A549 (cell line): ENCODE measurements at regions not wholly inside any gene's neighbourhood (a gene's known extent, or its start where the extent isn't known, plus 50 kb on each side); places are given as distances from the start of the nearest gene placed in this dataset.
A peak's percentile ranks its signal among the peaks of the same experiment; 100 is the strongest.

ENCODE experiments used
- ATAC-seq, 2 experiments: fragments of 200-7000 bp in 1 of 2; fragments of >200 bp in 1 of 2; cut with Nextera tagmentation in 1 of 2; cut with Tn5 transposase in 1 of 2; 3 replicates each; pipeline versions ENCODE4 v1.8.0 to v1.9.1; 2018 to 2020; ENCODE audit warnings: mild to moderate bottlenecking in 1 of 2, moderate library complexity in 1 of 2
- CTCF ChIA-PET: fragments of 300-600 bp; sonication (Branson Sonifier 250); formaldehyde crosslinking; extraction: SDS; loops from one replicate; lab custom pipeline; 2021; ENCODE audit warnings: antibody characterized with exemption, inconsistent platforms; lab: Yijun Ruan, JAX
- POLR2A ChIA-PET: fragments of 350-600 bp; formaldehyde crosslinking; extraction: SDS; loops from one replicate; lab custom pipeline; 2021; ENCODE audit warnings: antibody characterized with exemption, inconsistent platforms; lab: Yijun Ruan, JAX
- DNase-seq, 2 experiments: peaks; one replicate each; pipeline versions ENCODE4 v3.0.0 to v3.0.0-alpha.2; 2011 to 2016; ENCODE audit warnings: low read depth in 1 of 2, low spot score in 1 of 2
- FAIRE-seq: peaks from 2 replicates; lab custom pipeline; 2011; peaks lifted over from hg19 to GRCh38; lab: Jason Lieb, UNC
- H3K27ac ChIP-seq, 2 experiments: fragments of >200 bp; sonication (Bioruptor Twin); formaldehyde crosslinking; 3 replicates each; pipeline ENCODE4 v1.5.1; 2016 to 2017
- H3K4me1 ChIP-seq: fragments of >200 bp; sonication (Bioruptor Twin); formaldehyde crosslinking; 3 replicates; pipeline ENCODE4 v1.6.1; 2016
- H3K4me2 ChIP-seq: fragments of >200 bp; sonication (Bioruptor Twin); formaldehyde crosslinking; 3 replicates; pipeline ENCODE4 v1.6.1; 2016
- H3K4me3 ChIP-seq: fragments of >200 bp; sonication (Bioruptor Twin); formaldehyde crosslinking; 3 replicates; pipeline ENCODE4 v1.5.1; 2016
- H3K9me3 ChIP-seq: fragments of >200 bp; sonication (Bioruptor Twin); formaldehyde crosslinking; 3 replicates; pipeline ENCODE4 v1.6.1; 2016
- CBX2 ChIP-seq: fragments of 200-600 bp; sonication (generic); IDR thresholded peaks from 2 replicates; pipeline ENCODE4 v1.6.1; 2016; ENCODE audit warnings: low read depth, mild to moderate bottlenecking, borderline replicate concordance
- CEBPB ChIP-seq, 2 experiments: fragments of >200 bp in 1 of 2; sonication (Bioruptor Twin) in 1 of 2; formaldehyde crosslinking in 1 of 2; IDR thresholded peaks; 2 replicates each; pipeline ENCODE4 v1.6.1; 2012 to 2016
- CHD2 ChIP-seq: fragments of 150-350 bp; IDR thresholded peaks from 2 replicates; pipeline ENCODE4 v1.6.1; 2014; ENCODE audit warnings: low read length; ENCODE audit not compliant: partially characterized antibody
- CHD4 ChIP-seq: fragments of 200-600 bp; sonication (generic); IDR thresholded peaks from 2 replicates; pipeline ENCODE4 v1.6.1; 2016; ENCODE audit warnings: antibody characterized with exemption, mild to moderate bottlenecking, borderline replicate concordance
- EP300 ChIP-seq, 2 experiments: fragments of >200 bp; sonication (Bioruptor Twin); formaldehyde crosslinking; IDR thresholded peaks; 2 replicates in 1 of 2; 3 replicates in 1 of 2; pipeline ENCODE4 v1.6.1; 2016 to 2017
- ESRRA ChIP-seq: fragments of 150-350 bp; IDR thresholded peaks from 2 replicates; pipeline ENCODE4 v1.6.1; 2014; ENCODE audit warnings: mild to moderate bottlenecking, low read length, borderline replicate concordance
- HOXA7 ChIP-seq: fragments of 250-450 bp; sonication (Bioruptor Pico); IDR thresholded peaks from 2 replicates; pipeline ENCODE4 v1.5.0; 2020; ENCODE audit warnings: mild to moderate bottlenecking, moderate library complexity
- JUN ChIP-seq, 2 experiments: fragments of >200 bp; sonication (Bioruptor Twin); formaldehyde crosslinking; IDR thresholded peaks; 2 replicates in 1 of 2; 3 replicates in 1 of 2; pipeline ENCODE4 v1.6.1; 2016 to 2017
- JUNB ChIP-seq: fragments of >200 bp; sonication (Bioruptor Twin); formaldehyde crosslinking; IDR thresholded peaks from 2 replicates; pipeline ENCODE4 v1.6.1; 2016
- MAFK ChIP-seq: fragments of 450-650 bp; IDR thresholded peaks from 2 replicates; pipeline ENCODE4 v1.6.1; 2014; ENCODE audit not compliant: partially characterized antibody
- MYC ChIP-seq: IDR thresholded peaks from 2 replicates; pipeline ENCODE4 v1.6.1; 2012; ENCODE audit warnings: mild to moderate bottlenecking, inconsistent platforms, low read length, improper control_type of control experiment, borderline replicate concordance
- NR3C1 ChIP-seq: fragments of >200 bp; sonication (Bioruptor Twin); formaldehyde crosslinking; IDR thresholded peaks from 3 replicates; pipeline ENCODE4 v1.6.1; 2017
- PHF8 ChIP-seq: fragments of 200-600 bp; sonication (generic); IDR thresholded peaks from 2 replicates; pipeline ENCODE4 v1.6.1; 2016; ENCODE audit warnings: low read depth, mild to moderate bottlenecking, antibody characterized with exemption, moderate library complexity, borderline replicate concordance
- RAD21 ChIP-seq, 2 experiments: fragments of >200 bp in 1 of 2; sonication (Bioruptor Twin) in 1 of 2; formaldehyde crosslinking in 1 of 2; IDR thresholded peaks in 1 of 2; conservative IDR thresholded peaks in 1 of 2; 2 replicates in 1 of 2; 3 replicates in 1 of 2; pipeline ENCODE4 v1.6.1; 2012 to 2018; ENCODE audit warnings: inconsistent platforms in 1 of 2
- RNF2 ChIP-seq: fragments of 200-600 bp; sonication (generic); IDR thresholded peaks from 2 replicates; pipeline ENCODE4 v1.6.1; 2016; ENCODE audit warnings: low read depth, mild to moderate bottlenecking, antibody characterized with exemption, moderate library complexity, borderline replicate concordance
- SMC3 ChIP-seq: fragments of >200 bp; sonication (Bioruptor Twin); formaldehyde crosslinking; IDR thresholded peaks from 3 replicates; pipeline ENCODE4 v1.6.1; 2018; ENCODE audit warnings: inconsistent platforms
- SREBF2 ChIP-seq: fragments of 450-650 bp; IDR thresholded peaks from 2 replicates; pipeline ENCODE4 v1.6.1; 2014; ENCODE audit warnings: mild to moderate bottlenecking, moderate library complexity
- ZFP36 ChIP-seq: fragments of 450-650 bp; IDR thresholded peaks from 2 replicates; pipeline ENCODE4 v1.6.1; 2014; ENCODE audit warnings: borderline replicate concordance; ENCODE audit not compliant: partially characterized antibody
- ZSCAN20 ChIP-seq: fragments of 250-450 bp; sonication (Bioruptor Pico); IDR thresholded peaks from 2 replicates; pipeline ENCODE4 v1.8.0; 2022; ENCODE audit warnings: mild to moderate bottlenecking, moderate library complexity
- WGBS: methylation state at CpG from one replicate; pipeline ENCODE4 v1.1.6; 2017; ENCODE audit errors: missing lambda C conversion rate; 5-methylcytosine and 5-hydroxymethylcytosine counted together
- TF ChIP-seq, protein P1 (sequence below): IDR thresholded peaks from 2 replicates; pipeline ENCODE4 v1.6.1; 2012; ENCODE audit warnings: low read depth, borderline replicate concordance
- TF ChIP-seq, protein P2 (sequence below): fragments of >200 bp; sonication (Bioruptor Twin); formaldehyde crosslinking; IDR thresholded peaks from 3 replicates; pipeline ENCODE4 v1.5.1; 2016
- TF ChIP-seq, protein P3 (sequence below): fragments of 250-450 bp; sonication (Bioruptor Pico); IDR thresholded peaks from 2 replicates; pipeline ENCODE4 v1.5.0; 2020; ENCODE audit warnings: low read depth, mild to moderate bottlenecking, moderate library complexity

DNA sequence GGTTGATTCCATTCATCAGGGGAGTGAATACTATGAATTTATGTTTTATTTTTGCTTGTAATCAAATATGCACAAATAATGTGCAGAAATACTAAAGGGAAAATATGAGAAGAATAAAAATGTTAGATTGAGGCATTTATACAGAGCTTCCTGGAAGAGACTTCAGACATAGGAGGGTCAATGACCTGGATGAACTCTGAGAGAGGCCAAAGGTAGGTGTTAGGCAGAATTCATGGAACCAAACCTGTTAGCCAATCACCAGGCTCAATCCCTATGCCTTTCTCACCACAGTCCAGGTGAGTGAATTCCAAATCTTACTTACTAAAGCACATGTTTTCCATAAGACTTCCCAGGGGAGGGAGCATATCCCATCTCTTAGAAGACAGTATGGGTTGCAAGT is 130.4 kb upstream of the NTF3 start:
- Histone ChIP-seq H3K9me3 (no peaks in the 10 kb centered on the region), H3K4me1 (no peaks in the 10 kb centered on the region), H3K27ac (no peak overlapping the region), H3K4me3 (no peak overlapping the region), H3K4me2 (no peak overlapping the region)
- TF ChIP-seq CEBPB (IDR thresholded peaks at IDR 0.05) (no peak), JUN (IDR thresholded peaks at IDR 0.05) (no peak), ESRRA (no peak), RAD21 (conservative IDR thresholded peaks at IDR 0.05 in 1 of 2, IDR thresholded peaks at IDR 0.05 in 1 of 2) (no peak), ZFP36 (no peak), CHD2 (no peak), SMC3 (no peak), RNF2 (no peak), SREBF2 (no peak), EP300 (IDR thresholded peaks at IDR 0.05) (no peak), ZSCAN20 (CRISPR knock-in tag) (no peak), CBX2 (no peak), HOXA7 (CRISPR knock-in tag) (no peak), JUNB (no peak), NR3C1 (no peak)
- TF ChIP-seq, protein P1, sequence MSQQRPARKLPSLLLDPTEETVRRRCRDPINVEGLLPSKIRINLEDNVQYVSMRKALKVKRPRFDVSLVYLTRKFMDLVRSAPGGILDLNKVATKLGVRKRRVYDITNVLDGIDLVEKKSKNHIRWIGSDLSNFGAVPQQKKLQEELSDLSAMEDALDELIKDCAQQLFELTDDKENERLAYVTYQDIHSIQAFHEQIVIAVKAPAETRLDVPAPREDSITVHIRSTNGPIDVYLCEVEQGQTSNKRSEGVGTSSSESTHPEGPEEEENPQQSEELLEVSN, result no peak
- TF ChIP-seq, protein P2, sequence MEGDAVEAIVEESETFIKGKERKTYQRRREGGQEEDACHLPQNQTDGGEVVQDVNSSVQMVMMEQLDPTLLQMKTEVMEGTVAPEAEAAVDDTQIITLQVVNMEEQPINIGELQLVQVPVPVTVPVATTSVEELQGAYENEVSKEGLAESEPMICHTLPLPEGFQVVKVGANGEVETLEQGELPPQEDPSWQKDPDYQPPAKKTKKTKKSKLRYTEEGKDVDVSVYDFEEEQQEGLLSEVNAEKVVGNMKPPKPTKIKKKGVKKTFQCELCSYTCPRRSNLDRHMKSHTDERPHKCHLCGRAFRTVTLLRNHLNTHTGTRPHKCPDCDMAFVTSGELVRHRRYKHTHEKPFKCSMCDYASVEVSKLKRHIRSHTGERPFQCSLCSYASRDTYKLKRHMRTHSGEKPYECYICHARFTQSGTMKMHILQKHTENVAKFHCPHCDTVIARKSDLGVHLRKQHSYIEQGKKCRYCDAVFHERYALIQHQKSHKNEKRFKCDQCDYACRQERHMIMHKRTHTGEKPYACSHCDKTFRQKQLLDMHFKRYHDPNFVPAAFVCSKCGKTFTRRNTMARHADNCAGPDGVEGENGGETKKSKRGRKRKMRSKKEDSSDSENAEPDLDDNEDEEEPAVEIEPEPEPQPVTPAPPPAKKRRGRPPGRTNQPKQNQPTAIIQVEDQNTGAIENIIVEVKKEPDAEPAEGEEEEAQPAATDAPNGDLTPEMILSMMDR, result no peak
- TF ChIP-seq, protein P3, sequence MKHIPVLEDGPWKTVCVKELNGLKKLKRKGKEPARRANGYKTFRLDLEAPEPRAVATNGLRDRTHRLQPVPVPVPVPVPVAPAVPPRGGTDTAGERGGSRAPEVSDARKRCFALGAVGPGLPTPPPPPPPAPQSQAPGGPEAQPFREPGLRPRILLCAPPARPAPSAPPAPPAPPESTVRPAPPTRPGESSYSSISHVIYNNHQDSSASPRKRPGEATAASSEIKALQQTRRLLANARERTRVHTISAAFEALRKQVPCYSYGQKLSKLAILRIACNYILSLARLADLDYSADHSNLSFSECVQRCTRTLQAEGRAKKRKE, result no peak
- POLR2A ChIA-PET, result no interaction called here
- CTCF ChIA-PET, result no interaction called here
- ATAC-seq (no peak), FAIRE-seq (no peak), DNase-seq (no peak)

DNA sequence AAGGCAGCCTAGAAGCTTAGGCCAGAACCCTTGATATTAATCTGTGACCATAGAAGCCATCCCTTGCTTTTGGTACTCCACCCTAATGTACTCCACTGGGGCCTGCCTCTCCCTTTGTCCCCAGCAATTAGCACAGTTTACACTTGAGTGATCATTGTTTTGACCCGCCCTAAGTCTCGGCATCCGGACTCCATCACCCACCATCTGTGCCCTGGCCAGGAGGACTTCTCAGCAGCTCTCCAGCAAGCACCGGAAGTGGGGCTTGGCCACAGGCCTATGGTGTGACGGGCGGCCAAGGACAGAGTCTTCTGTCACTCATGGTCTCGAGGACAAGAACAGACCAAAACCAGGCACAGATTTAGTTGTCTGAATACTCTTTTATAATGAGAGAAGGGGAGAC is 126.5 kb upstream of the NTF3 start:
- no peak overlapping the region for H3K27ac ChIP-seq
- ChIA-PET CTCF (no interaction called here), POLR2A (no interaction called here)
- DNase-seq (no peak), ATAC-seq (no peak), FAIRE-seq (no peak)
- no peak overlapping the region for H3K4me2 ChIP-seq
- WGBS, result 15% methylated on average over 7 of the region's 7 CpGs
- no peaks in the 10 kb centered on the region for H3K9me3 ChIP-seq
- no peaks in the 10 kb centered on the region for H3K4me1 ChIP-seq
- TF ChIP-seq SREBF2 (no peak), SMC3 (no peak), MYC (no peak), CHD4 (no peak)
- H3K4me3 ChIP-seq, result no peak overlapping the region

DNA sequence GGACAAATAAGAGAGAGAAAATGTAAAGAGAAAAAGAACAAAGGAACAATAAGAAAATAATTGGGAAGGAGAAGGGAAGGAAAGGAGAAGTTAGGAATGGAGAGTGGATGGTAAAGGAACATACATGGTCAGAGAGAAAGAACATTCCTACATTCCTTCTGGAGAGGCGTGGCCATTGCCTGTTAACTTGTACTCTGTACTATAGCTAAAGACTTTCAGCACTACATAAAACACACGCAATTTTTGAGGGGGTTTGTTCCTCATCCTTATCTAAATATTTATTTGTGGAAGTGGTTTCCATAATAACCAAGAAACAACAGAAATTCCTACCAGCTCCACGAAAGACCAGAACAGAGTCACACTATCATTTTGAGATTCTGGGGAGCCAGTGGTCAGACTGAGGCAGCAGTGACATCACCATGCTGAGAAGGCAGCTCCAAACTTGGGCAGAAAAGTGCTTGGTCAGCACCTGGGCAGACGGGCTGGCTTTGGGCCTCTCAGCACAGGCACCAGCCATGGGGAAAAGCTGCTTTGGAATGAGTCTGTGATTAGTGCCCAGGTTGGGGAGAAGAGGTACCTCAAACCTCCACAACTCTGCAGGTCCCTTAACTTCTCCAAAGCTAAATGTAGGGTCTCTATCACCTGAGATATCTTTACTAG is 125.9 kb upstream of the NTF3 start:
- no peaks in the 10 kb centered on the region for H3K4me1 ChIP-seq
- TF ChIP-seq PHF8, result no peak
- TF ChIP-seq MAFK, result peak; percentile 79
- TF ChIP-seq, all 56 proteins: peak for 1
- POLR2A ChIA-PET, result no interaction called here
- Histone ChIP-seq H3K27ac (no peak overlapping the region), H3K4me2 (no peak overlapping the region), H3K4me3 (no peak overlapping the region), H3K9me3 (no peaks in the 10 kb centered on the region)
- 1% methylated on average over 4 of the region's 4 CpGs for whole genome bisulfite sequencing
- CTCF ChIA-PET, result no interaction called here
- DNase-seq (no peak), FAIRE-seq (no peak), ATAC-seq (no peak)
